ENCODE measurements at regions not wholly inside any gene's neighbourhood (a gene's known extent, or its start where the extent isn't known, plus 50 kb on each side); places are given as distances from the start of the nearest gene placed in this dataset.

GRCh38 chr4:20352163-20352431, 100.4 kb downstream of the SLIT2 start:
- no peak for DNase-seq

- DNase-seq: no peak
Measured at GRCh38 chr4:20353646-20354045, 101.9 kb downstream of the SLIT2 start.

- DNase-seq: no peak
Measured at GRCh38 chr4:20354120-20354519, 102.4 kb downstream of the SLIT2 start.

GRCh38 chr4:20356565-20356964, 104.9 kb downstream of the SLIT2 start:
- peak in 26 of 56 donors; percentile 6 to 56 (median 27) for DNase-seq

- no peak for DNase-seq
Measured at GRCh38 chr4:20358110-20358509, 106.4 kb downstream of the SLIT2 start.

GRCh38 chr4:20359692-20360091, 108.0 kb downstream of the SLIT2 start:
- DNase-seq: no peak

- DNase-seq: no peak
Measured at GRCh38 chr4:20362148-20362547, 110.4 kb downstream of the SLIT2 start.

- no peak for DNase-seq
Measured at GRCh38 chr4:20364969-20365368, 113.3 kb downstream of the SLIT2 start.

- no peak for DNase-seq
Measured at GRCh38 chr4:20367446-20367845, 115.7 kb downstream of the SLIT2 start.

GRCh38 chr4:20368926-20369325, 117.2 kb downstream of the SLIT2 start:
- DNase-seq: no peak

- no peak for DNase-seq
Measured at GRCh38 chr4:20370274-20370673, 118.6 kb downstream of the SLIT2 start.

- no peak for DNase-seq
Measured at GRCh38 chr4:20376070-20376469, 124.4 kb downstream of the SLIT2 start.

GRCh38 chr4:20378181-20378580, 126.5 kb downstream of the SLIT2 start:
- no peak for DNase-seq

GRCh38 chr4:20381005-20381404, 129.3 kb downstream of the SLIT2 start:
- no peak for DNase-seq

- DNase-seq: no peak
Measured at GRCh38 chr4:20383283-20383682, 131.6 kb downstream of the SLIT2 start.

- DNase-seq: no peak
Measured at GRCh38 chr4:20383969-20384368, 132.3 kb downstream of the SLIT2 start.

- no peak for DNase-seq
Measured at GRCh38 chr4:20384456-20384855, 132.8 kb downstream of the SLIT2 start.

GRCh38 chr4:20386001-20386740, 134.5 kb downstream of the SLIT2 start:
- no peak for DNase-seq

GRCh38 chr4:20386906-20387305, 135.2 kb downstream of the SLIT2 start:
- DNase-seq: no peak

- no peak for DNase-seq
Measured at GRCh38 chr4:20391198-20391597, 139.5 kb downstream of the SLIT2 start.

- no peak for DNase-seq
Measured at GRCh38 chr4:20391912-20392311, 140.2 kb downstream of the SLIT2 start.

GRCh38 chr4:20393486-20394100, 141.9 kb downstream of the SLIT2 start:
- DNase-seq: peak in 4 of 56 donors; percentile 3 to 22 (median 11)

GRCh38 chr4:20394512-20394911, 142.8 kb downstream of the SLIT2 start:
- DNase-seq: no peak

All from nucleus accumbens (tissue), 56 donors.